KMS-11 (cell line): ENCODE measurements at regions not wholly inside any gene's neighbourhood (a gene's known extent, or its start where the extent isn't known, plus 50 kb on each side); places are given as distances from the start of the nearest gene placed in this dataset.

Experiments used
- H2AFZ ChIP-seq: fragments of 200-600 bp; sonication (generic); 2 replicates; pipeline ENCODE4 v1.6.1; 2016; ENCODE audit warnings: antibody characterized with exemption, mixed run types, low read depth
- H3K27ac ChIP-seq: fragments of 200-600 bp; sonication (generic); 2 replicates; pipeline ENCODE4 v1.6.1; 2016; ENCODE audit warnings: mild to moderate bottlenecking, mixed run types
- H3K27me3 ChIP-seq: fragments of 200-600 bp; sonication (generic); 2 replicates; pipeline ENCODE4 v1.6.1; 2017; ENCODE audit warnings: mild to moderate bottlenecking, low read depth, mixed run types, moderate library complexity; ENCODE audit not compliant: insufficient read depth
- H3K36me3 ChIP-seq: fragments of 200-600 bp; sonication (generic); 2 replicates; pipeline ENCODE4 v1.6.1; 2017; ENCODE audit warnings: mild to moderate bottlenecking, mixed run types; ENCODE audit not compliant: insufficient read depth
- H3K4me1 ChIP-seq: fragments of 200-600 bp; sonication (generic); 2 replicates; pipeline ENCODE4 v1.6.1; 2016; ENCODE audit warnings: mild to moderate bottlenecking, low read depth, mixed run types; ENCODE audit not compliant: poor library complexity, severe bottlenecking
- H3K4me2 ChIP-seq: fragments of 200-600 bp; sonication (generic); 2 replicates; pipeline ENCODE4 v1.7.0; 2016; ENCODE audit warnings: mild to moderate bottlenecking, mixed run types
- H3K4me3 ChIP-seq: fragments of 200-600 bp; sonication (generic); IDR thresholded peaks from 2 replicates; pipeline ENCODE4 v1.6.1; 2017; ENCODE audit warnings: low read depth, low read length, mixed read lengths; ENCODE audit not compliant: insufficient read depth
- H3K79me2 ChIP-seq: fragments of 200-600 bp; sonication (generic); 2 replicates; pipeline ENCODE4 v1.6.1; 2016; ENCODE audit warnings: low read depth, mixed run types; ENCODE audit not compliant: insufficient read depth
- H3K9ac ChIP-seq: fragments of 200-600 bp; sonication (generic); 2 replicates; pipeline ENCODE4 v1.6.1; 2016; ENCODE audit warnings: mild to moderate bottlenecking, mixed run types
- H4K20me1 ChIP-seq: fragments of 200-600 bp; sonication (generic); 2 replicates; pipeline ENCODE4 v1.6.1; 2016; ENCODE audit warnings: mild to moderate bottlenecking, mixed run types; ENCODE audit not compliant: insufficient read depth
- CTCF ChIP-seq: fragments of 200-600 bp; sonication (generic); conservative IDR thresholded peaks from 2 replicates; pipeline ENCODE4 v1.6.1; 2017; ENCODE audit warnings: low read depth, mild to moderate bottlenecking, antibody characterized with exemption, low read length, moderate library complexity, mixed read lengths

- no peak overlapping the region for H3K4me2 ChIP-seq
- H3K9ac ChIP-seq: no peak overlapping the region
- no peak overlapping the region for H2AFZ ChIP-seq
- no peaks in the 10 kb centered on the region for H3K36me3 ChIP-seq
- H3K27me3 ChIP-seq: no peaks in the 10 kb centered on the region
- H3K4me3 ChIP-seq: no peak overlapping the region
- H4K20me1 ChIP-seq: no peaks in the 10 kb centered on the region
- H3K27ac ChIP-seq: no peak overlapping the region
- peaks cover 8% of the 10 kb centered on the region for H3K4me1 ChIP-seq
- H3K79me2 ChIP-seq: no peaks in the 10 kb centered on the region
- no peak for TF ChIP-seq CTCF
Measured at GRCh38 chr2:5937321-5937720, 245.1 kb downstream of the SOX11 start.

GRCh38 chr2:5937851-5938565 is 245.8 kb downstream of the SOX11 start:
- no peaks in the 10 kb centered on the region for H4K20me1 ChIP-seq
- no peak overlapping the region for H3K27ac ChIP-seq
- no peaks in the 10 kb centered on the region for H3K27me3 ChIP-seq
- H3K4me2 ChIP-seq: no peak overlapping the region
- H3K4me3 ChIP-seq: no peak overlapping the region
- H3K9ac ChIP-seq: no peak overlapping the region
- H3K36me3 ChIP-seq: no peaks in the 10 kb centered on the region
- H3K4me1 ChIP-seq: peaks cover 15% of the 10 kb centered on the region
- TF ChIP-seq CTCF: no peak
- no peaks in the 10 kb centered on the region for H3K79me2 ChIP-seq
- H2AFZ ChIP-seq: no peak overlapping the region

GRCh38 chr2:5938566-5938896 is 246.3 kb downstream of the SOX11 start:
- Histone ChIP-seq H4K20me1 (no peaks in the 10 kb centered on the region), H3K79me2 (no peaks in the 10 kb centered on the region), H3K4me3 (no peak overlapping the region), H3K36me3 (no peaks in the 10 kb centered on the region), H3K27ac (no peak overlapping the region), H3K4me2 (no peak overlapping the region), H2AFZ (no peak overlapping the region), H3K9ac (no peak overlapping the region), H3K27me3 (no peaks in the 10 kb centered on the region), H3K4me1 (peaks cover 18% of the 10 kb centered on the region)
- no peak for TF ChIP-seq CTCF

GRCh38 chr2:5939553-5939952 is 247.4 kb downstream of the SOX11 start:
- Histone ChIP-seq H3K27me3 (no peaks in the 10 kb centered on the region), H3K4me2 (no peak overlapping the region), H3K4me1 (peaks cover 18% of the 10 kb centered on the region), H3K4me3 (no peak overlapping the region), H3K36me3 (no peaks in the 10 kb centered on the region), H3K9ac (no peak overlapping the region), H3K79me2 (no peaks in the 10 kb centered on the region), H4K20me1 (no peaks in the 10 kb centered on the region), H2AFZ (no peak overlapping the region), H3K27ac (no peak overlapping the region)
- no peak for TF ChIP-seq CTCF
